OCI-LY7 (cell line): ENCODE measurements at regions not wholly inside any gene's neighbourhood (a gene's known extent, or its start where the extent isn't known, plus 50 kb on each side); places are given as distances from the start of the nearest gene placed in this dataset.

ENCODE experiments used
- BruUV-seq: library from RNA; stranded (reverse); fragments of 400-500 nt; replicated peaks from 2 replicates; lab custom pipeline; 2021; lab: Mats Ljungman, UMichigan
- CTCF ChIA-PET: fragments of 300-600 bp; sonication (Branson Sonifier 250); formaldehyde crosslinking; loops from one replicate; lab custom pipeline; 2022; ENCODE audit warnings: antibody characterized with exemption; ENCODE audit not compliant: unreplicated experiment; lab: Charles Lee
- POLR2A ChIA-PET: fragments of 300-600 bp; sonication (Branson Sonifier 250); formaldehyde crosslinking; loops from one replicate; lab custom pipeline; 2022; ENCODE audit warnings: antibody characterized with exemption; lab: Charles Lee
- DNase-seq: peaks from one replicate; pipeline ENCODE4 v3.0.0-alpha.2; 2015; ENCODE audit warnings: low spot score
- H2AFZ ChIP-seq: fragments of 200-600 bp; sonication (generic), shearing (Covaris generic); 2 replicates; pipeline ENCODE4 v1.6.1; 2014; ENCODE audit warnings: mild to moderate bottlenecking, antibody characterized with exemption, low read length, moderate library complexity
- H3K27ac ChIP-seq: fragments of 200-600 bp; sonication (generic); 2 replicates; pipeline ENCODE4 v1.5.1; 2014; ENCODE audit warnings: mixed run types, low read depth, mild to moderate bottlenecking, moderate library complexity, low read length, inconsistent platforms; ENCODE audit not compliant: poor library complexity, severe bottlenecking
- H3K36me3 ChIP-seq: fragments of 200-600 bp; sonication (generic); 2 replicates; pipeline ENCODE4 v1.6.1; 2014; ENCODE audit warnings: mild to moderate bottlenecking, antibody characterized with exemption, low read length, moderate library complexity, mixed read lengths; ENCODE audit not compliant: insufficient read depth
- H3K4me1 ChIP-seq: fragments of 200-600 bp; sonication (generic); 2 replicates; pipeline ENCODE4 v1.5.1; 2014; ENCODE audit warnings: mild to moderate bottlenecking, low read length; ENCODE audit not compliant: insufficient read depth, poor library complexity, severe bottlenecking
- H3K4me2 ChIP-seq: fragments of 200-600 bp; sonication (generic); 2 replicates; pipeline ENCODE4 v1.6.1; 2014; ENCODE audit warnings: mild to moderate bottlenecking, low read length
- H3K4me3 ChIP-seq: fragments of 200-600 bp; sonication (generic); 2 replicates; pipeline ENCODE4 v1.5.1; 2014; ENCODE audit warnings: mild to moderate bottlenecking, low read depth, low read length; ENCODE audit not compliant: poor library complexity, severe bottlenecking
- H3K79me2 ChIP-seq: fragments of 200-600 bp; sonication (generic); 2 replicates; pipeline ENCODE4 v1.6.1; 2016; ENCODE audit warnings: low read depth, mild to moderate bottlenecking, low read length, moderate library complexity, mixed read lengths; ENCODE audit not compliant: insufficient read depth
- H3K9me2 ChIP-seq: fragments of 200-600 bp; sonication (generic); 2 replicates; pipeline ENCODE4 v1.6.1; 2016; ENCODE audit warnings: mild to moderate bottlenecking, low read length, mixed read lengths; ENCODE audit not compliant: insufficient read depth
- H3K9me3 ChIP-seq: fragments of 200-600 bp; sonication (generic); 2 replicates; pipeline ENCODE4 v1.6.1; 2014; ENCODE audit warnings: mild to moderate bottlenecking, mixed run types, low read length, mixed read lengths
- H4K20me1 ChIP-seq: fragments of 200-600 bp; sonication (generic); 2 replicates; pipeline ENCODE4 v1.6.1; 2014; ENCODE audit warnings: mild to moderate bottlenecking, antibody characterized with exemption, low read length, moderate library complexity, mixed read lengths; ENCODE audit not compliant: insufficient read depth
- EZH2phosphoT487 ChIP-seq: fragments of 200-600 bp; sonication (generic); IDR thresholded peaks from 2 replicates; pipeline ENCODE4 v1.6.1; 2018; ENCODE audit warnings: low read depth, borderline replicate concordance, mild to moderate bottlenecking, mixed run types, antibody characterized with exemption, low read length, moderate library complexity, mixed read lengths
- intact Hi-C: fragments of 100-400 bp; cut with micrococcal nuclease; formaldehyde crosslinking; loops from one replicate; pipeline ENCODE4 v1.10.0; 2022; ENCODE audit not compliant: unreplicated experiment
- TF ChIP-seq, protein P1 (sequence below): fragments of 200-600 bp; sonication (generic); conservative IDR thresholded peaks from 2 replicates; pipeline ENCODE4 v1.5.1; 2014; ENCODE audit warnings: mild to moderate bottlenecking, antibody characterized with exemption, low read length, moderate library complexity, mixed read lengths

DNA sequence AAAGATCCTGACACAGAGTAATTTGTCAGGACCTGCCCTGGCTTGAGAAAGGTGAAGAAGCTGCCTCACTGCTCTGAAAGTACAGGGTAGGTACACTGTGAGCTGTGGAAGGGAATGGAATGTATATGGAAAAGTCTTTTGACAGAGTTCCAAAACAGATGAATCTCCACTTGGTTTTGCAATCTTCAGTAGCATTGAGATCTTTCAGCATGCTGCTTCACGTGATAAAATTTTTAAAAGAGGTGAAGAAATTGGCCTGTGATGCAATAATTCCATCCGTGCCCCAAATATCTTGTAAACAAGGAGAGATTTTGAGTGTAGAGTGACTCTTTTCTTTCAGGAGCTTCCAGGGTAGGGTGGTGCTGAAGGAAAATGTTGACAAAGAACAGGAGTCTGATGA, 123.1 kb downstream of the OSR1 start:
- H3K9me2 ChIP-seq, result no peaks in the 10 kb centered on the region
- H3K27ac ChIP-seq, result no peak overlapping the region
- no peaks in the 10 kb centered on the region for H3K36me3 ChIP-seq

DNA sequence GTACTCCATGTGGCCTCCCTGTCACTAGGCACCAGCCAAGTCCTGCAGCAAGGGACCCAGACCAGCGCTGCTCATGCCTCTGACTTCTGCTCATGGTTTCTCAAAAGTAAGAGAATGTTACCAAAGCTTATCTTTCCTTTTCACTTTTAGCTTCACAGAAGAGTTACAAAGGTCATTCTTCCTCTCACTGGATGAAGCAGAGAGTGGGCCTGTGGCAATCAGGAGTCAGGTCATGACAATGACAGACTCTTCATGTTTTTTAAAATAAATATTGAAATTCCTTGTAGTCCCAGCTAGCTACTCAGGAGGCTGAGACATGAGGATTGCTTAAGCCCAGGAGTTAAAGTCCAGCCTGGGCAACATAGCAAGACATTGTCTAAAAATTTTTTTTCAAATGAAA, 126.1 kb downstream of the OSR1 start:
- Histone ChIP-seq H2AFZ (no peak overlapping the region), H3K79me2 (no peaks in the 10 kb centered on the region), H3K9me2 (no peaks in the 10 kb centered on the region), H3K9me3 (no peaks in the 10 kb centered on the region), H3K4me3 (no peak overlapping the region), H4K20me1 (no peaks in the 10 kb centered on the region), H3K27ac (no peak overlapping the region), H3K4me2 (no peak overlapping the region), H3K4me1 (no peaks in the 10 kb centered on the region), H3K36me3 (no peaks in the 10 kb centered on the region)
- ChIA-PET POLR2A (no interaction called here), CTCF (no interaction called here)
- intact Hi-C loops, result no loop called here
- no peak for TF ChIP-seq EZH2phosphoT487
- TF ChIP-seq, protein P1, sequence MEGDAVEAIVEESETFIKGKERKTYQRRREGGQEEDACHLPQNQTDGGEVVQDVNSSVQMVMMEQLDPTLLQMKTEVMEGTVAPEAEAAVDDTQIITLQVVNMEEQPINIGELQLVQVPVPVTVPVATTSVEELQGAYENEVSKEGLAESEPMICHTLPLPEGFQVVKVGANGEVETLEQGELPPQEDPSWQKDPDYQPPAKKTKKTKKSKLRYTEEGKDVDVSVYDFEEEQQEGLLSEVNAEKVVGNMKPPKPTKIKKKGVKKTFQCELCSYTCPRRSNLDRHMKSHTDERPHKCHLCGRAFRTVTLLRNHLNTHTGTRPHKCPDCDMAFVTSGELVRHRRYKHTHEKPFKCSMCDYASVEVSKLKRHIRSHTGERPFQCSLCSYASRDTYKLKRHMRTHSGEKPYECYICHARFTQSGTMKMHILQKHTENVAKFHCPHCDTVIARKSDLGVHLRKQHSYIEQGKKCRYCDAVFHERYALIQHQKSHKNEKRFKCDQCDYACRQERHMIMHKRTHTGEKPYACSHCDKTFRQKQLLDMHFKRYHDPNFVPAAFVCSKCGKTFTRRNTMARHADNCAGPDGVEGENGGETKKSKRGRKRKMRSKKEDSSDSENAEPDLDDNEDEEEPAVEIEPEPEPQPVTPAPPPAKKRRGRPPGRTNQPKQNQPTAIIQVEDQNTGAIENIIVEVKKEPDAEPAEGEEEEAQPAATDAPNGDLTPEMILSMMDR, result no peak
- no peak for DNase-seq
- no TSS peak for BruUV-seq

More for the DNA sequence above, 123.1 kb downstream of the OSR1 start:
- TF ChIP-seq, protein P1, result no peak
- no peak for TF ChIP-seq EZH2phosphoT487
- Histone ChIP-seq H3K4me2 (no peak overlapping the region), H3K4me1 (no peaks in the 10 kb centered on the region), H2AFZ (no peak overlapping the region), H3K79me2 (no peaks in the 10 kb centered on the region), H4K20me1 (no peaks in the 10 kb centered on the region), H3K9me3 (no peaks in the 10 kb centered on the region), H3K4me3 (no peak overlapping the region)
- intact Hi-C loops, result no loop called here
- BruUV-seq, result no TSS peak
- ChIA-PET CTCF (no interaction called here), POLR2A (no interaction called here)
- no peak for DNase-seq

DNA sequence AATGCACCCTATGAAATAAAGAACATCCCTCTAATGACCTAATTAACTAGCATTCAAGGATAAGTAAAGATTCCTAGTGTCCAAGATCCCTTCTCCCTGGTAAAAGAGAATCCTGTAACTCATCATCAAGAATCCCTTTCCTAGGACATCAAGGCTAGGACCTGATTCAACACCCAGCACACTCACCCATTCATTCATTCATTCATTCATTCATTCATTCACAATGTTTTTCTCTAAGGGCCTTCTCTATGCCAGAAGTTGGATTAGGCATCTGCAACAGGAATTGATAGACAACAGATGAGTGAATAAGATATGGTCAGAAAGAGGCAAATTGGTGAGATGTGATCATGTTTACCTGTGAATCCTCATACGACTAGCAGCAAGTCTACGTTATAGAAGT, 126.8 kb downstream of the OSR1 start:
- Histone ChIP-seq H2AFZ (no peak overlapping the region), H3K36me3 (no peaks in the 10 kb centered on the region), H4K20me1 (no peaks in the 10 kb centered on the region), H3K9me2 (no peaks in the 10 kb centered on the region), H3K4me2 (no peak overlapping the region), H3K27ac (no peak overlapping the region), H3K79me2 (no peaks in the 10 kb centered on the region), H3K9me3 (no peaks in the 10 kb centered on the region), H3K4me3 (no peak overlapping the region), H3K4me1 (no peaks in the 10 kb centered on the region)
- ChIA-PET CTCF (no interaction called here), POLR2A (no interaction called here)
- TF ChIP-seq EZH2phosphoT487, result no peak
- TF ChIP-seq, protein P1, result no peak
- BruUV-seq, result no TSS peak
- intact Hi-C loops, result no loop called here
- no peak for DNase-seq
